ENCODE measurements at regions not wholly inside any gene's neighbourhood (a gene's known extent, or its start where the extent isn't known, plus 50 kb on each side); places are given as distances from the start of the nearest gene placed in this dataset.
"Not testable (repeated sequence)": the region's sequence is repeated elsewhere in the genome, so short reads cannot be mapped to it uniquely, and the experiment has no call there.

DNA sequence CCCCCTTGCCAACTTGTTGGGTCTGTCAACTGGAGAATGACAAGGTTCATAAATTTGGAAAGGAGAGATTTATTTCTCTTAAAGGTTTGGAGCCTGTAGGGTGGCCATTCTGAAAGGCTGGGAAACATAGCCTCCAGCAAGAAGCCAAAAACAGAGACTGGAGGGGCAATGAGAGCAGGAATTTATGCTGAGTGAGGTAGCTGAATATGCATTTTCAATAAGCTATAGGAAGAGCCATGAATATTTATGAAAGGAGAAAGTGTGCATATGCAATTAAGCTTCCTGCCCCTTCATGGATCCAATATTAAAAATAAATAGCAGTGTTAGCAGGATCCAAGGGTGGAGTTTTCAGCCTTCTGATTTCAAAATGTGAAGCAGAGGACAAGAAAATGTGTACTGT is 306.1 kb upstream of the LRRC3B start:
- Histone ChIP-seq H3K4me3 (ENCODE audit: severe bottlenecking) (no peak overlapping the region), H3K27ac (ENCODE audit: poor library complexity, severe bottlenecking) (no peak overlapping the region), H3K36me3 (ENCODE audit: low read depth) (no peaks in the 10 kb centered on the region), H3K4me1 (ENCODE audit: insufficient read depth, poor library complexity, severe bottlenecking) (no peaks in the 10 kb centered on the region), H3K27me3 (ENCODE audit: insufficient read depth, poor library complexity, severe bottlenecking) (no peaks in the 10 kb centered on the region), H3K9me3 (ENCODE audit: severe bottlenecking) (no peaks in the 10 kb centered on the region)
- ATAC-seq (ENCODE audit: low read depth) (no peak), DNase-seq (ENCODE audit: low spot score) (no peak)
- TF ChIP-seq, protein P1, sequence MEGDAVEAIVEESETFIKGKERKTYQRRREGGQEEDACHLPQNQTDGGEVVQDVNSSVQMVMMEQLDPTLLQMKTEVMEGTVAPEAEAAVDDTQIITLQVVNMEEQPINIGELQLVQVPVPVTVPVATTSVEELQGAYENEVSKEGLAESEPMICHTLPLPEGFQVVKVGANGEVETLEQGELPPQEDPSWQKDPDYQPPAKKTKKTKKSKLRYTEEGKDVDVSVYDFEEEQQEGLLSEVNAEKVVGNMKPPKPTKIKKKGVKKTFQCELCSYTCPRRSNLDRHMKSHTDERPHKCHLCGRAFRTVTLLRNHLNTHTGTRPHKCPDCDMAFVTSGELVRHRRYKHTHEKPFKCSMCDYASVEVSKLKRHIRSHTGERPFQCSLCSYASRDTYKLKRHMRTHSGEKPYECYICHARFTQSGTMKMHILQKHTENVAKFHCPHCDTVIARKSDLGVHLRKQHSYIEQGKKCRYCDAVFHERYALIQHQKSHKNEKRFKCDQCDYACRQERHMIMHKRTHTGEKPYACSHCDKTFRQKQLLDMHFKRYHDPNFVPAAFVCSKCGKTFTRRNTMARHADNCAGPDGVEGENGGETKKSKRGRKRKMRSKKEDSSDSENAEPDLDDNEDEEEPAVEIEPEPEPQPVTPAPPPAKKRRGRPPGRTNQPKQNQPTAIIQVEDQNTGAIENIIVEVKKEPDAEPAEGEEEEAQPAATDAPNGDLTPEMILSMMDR (IDR thresholded peaks at IDR 0.05; ENCODE audit: poor library complexity, severe bottlenecking) = no peak

DNA sequence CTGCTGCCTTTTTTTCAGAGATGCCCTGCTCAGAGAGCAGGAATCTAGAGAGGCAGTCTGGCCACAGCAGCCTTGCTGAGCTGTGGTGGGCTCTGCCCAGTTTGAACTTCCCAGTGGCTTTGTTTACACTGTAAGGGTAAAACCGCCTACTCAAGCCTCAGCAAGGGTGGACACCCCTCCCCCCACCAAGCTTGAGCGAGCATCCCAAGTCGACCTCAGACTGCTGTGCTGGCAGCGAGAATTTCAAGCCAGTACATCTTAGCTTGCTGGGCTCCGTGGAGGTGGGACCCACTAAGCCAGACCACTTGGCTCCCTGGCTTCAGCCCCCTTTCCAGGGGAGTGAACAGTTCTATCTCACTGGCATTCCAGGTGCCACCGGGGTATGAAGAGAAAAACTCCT is 298.8 kb upstream of the LRRC3B start:
- not testable (repeated sequence) for H3K4me3 ChIP-seq (ENCODE audit: severe bottlenecking); ATAC-seq (ENCODE audit: low read depth); DNase-seq (ENCODE audit: low spot score); H3K36me3 ChIP-seq (ENCODE audit: low read depth); H3K27ac ChIP-seq (ENCODE audit: poor library complexity, severe bottlenecking); H3K27me3 ChIP-seq (ENCODE audit: insufficient read depth, poor library complexity, severe bottlenecking); H3K9me3 ChIP-seq (ENCODE audit: severe bottlenecking); H3K4me1 ChIP-seq (ENCODE audit: insufficient read depth, poor library complexity, severe bottlenecking)

DNA sequence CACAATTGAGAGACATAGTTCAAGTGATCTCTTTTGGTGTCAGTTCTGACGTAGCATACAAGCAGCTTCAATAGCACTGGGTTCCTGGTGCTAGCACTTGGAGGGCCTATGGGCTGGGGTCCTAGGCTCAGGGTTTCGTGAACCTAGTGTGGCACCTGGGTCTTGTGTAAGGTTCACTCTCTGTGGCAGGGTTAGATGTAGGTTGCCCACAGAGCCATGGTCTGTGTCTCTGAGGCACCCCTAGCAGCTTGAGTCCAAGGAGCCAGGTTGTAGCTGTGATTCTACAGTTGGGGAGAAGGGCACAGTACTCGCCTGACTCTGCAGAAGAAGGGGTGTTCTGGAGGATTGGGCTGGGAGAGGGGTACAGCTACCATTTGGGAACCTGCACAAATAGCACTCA is 282.6 kb upstream of the LRRC3B start:
- H3K27me3 ChIP-seq (ENCODE audit: insufficient read depth, poor library complexity, severe bottlenecking) = no peaks in the 10 kb centered on the region
- TF ChIP-seq, protein P1 (IDR thresholded peaks at IDR 0.05; ENCODE audit: poor library complexity, severe bottlenecking) = no peak
- no peaks in the 10 kb centered on the region for H3K36me3 ChIP-seq (ENCODE audit: low read depth)
- no peaks in the 10 kb centered on the region for H3K9me3 ChIP-seq (ENCODE audit: severe bottlenecking)
- no peak for ATAC-seq (ENCODE audit: low read depth)
- no peak overlapping the region for H3K4me3 ChIP-seq (ENCODE audit: severe bottlenecking)
- DNase-seq (ENCODE audit: low spot score) = no peak
- no peak overlapping the region for H3K27ac ChIP-seq (ENCODE audit: poor library complexity, severe bottlenecking)
- no peaks in the 10 kb centered on the region for H3K4me1 ChIP-seq (ENCODE audit: insufficient read depth, poor library complexity, severe bottlenecking)

DNA sequence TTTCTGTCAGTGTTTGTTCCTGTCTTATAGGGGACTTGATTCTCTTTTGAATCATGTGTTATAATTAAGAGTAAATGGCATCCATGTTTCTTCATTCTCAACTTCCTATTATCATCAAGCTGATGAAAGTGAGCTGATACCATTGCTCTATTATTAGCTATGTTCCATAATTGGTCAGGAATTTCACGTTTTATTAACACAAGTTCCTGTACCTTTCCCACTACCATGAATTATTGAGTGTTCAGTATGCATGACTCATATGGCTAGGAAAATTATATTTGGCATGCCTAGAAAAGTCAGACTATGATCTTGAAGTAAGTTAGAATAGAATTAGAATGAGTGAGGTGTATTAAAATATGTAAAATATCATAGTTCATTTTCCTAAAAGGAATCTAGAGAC is 278.9 kb upstream of the LRRC3B start:
- TF ChIP-seq, protein P1 (IDR thresholded peaks at IDR 0.05; ENCODE audit: poor library complexity, severe bottlenecking) = no peak
- no peak for DNase-seq (ENCODE audit: low spot score)
- Histone ChIP-seq H3K4me3 (ENCODE audit: severe bottlenecking) (no peak overlapping the region), H3K27ac (ENCODE audit: poor library complexity, severe bottlenecking) (no peak overlapping the region), H3K36me3 (ENCODE audit: low read depth) (no peaks in the 10 kb centered on the region), H3K9me3 (ENCODE audit: severe bottlenecking) (peaks cover 2% of the 10 kb centered on the region), H3K27me3 (ENCODE audit: insufficient read depth, poor library complexity, severe bottlenecking) (no peaks in the 10 kb centered on the region), H3K4me1 (ENCODE audit: insufficient read depth, poor library complexity, severe bottlenecking) (no peaks in the 10 kb centered on the region)
- ATAC-seq (ENCODE audit: low read depth) = no peak

DNA sequence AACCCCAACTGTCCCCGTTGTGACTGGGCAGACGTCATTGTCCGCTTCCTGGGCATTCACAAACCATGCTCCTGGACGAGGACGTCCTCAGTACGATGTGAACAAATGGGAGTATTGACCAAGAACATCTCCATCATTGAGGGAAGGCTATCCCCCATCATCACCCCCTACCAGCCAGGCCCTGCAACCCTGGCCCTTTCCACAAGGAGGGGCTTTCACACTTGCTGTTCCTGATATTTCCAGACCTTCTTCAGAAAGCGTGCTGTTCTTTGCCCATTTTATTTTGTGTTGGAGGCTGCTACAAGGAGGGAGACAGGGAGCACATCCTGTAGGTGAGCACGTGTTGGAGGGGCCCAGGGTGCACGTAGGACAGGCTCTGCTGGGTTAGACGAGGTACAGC is 277.0 kb upstream of the LRRC3B start:
- no peak overlapping the region for H3K4me3 ChIP-seq (ENCODE audit: severe bottlenecking)
- H3K4me1 ChIP-seq (ENCODE audit: insufficient read depth, poor library complexity, severe bottlenecking) = no peaks in the 10 kb centered on the region
- H3K36me3 ChIP-seq (ENCODE audit: low read depth) = no peaks in the 10 kb centered on the region
- TF ChIP-seq, protein P1 (IDR thresholded peaks at IDR 0.05; ENCODE audit: poor library complexity, severe bottlenecking) = no peak
- no peak overlapping the region for H3K27ac ChIP-seq (ENCODE audit: poor library complexity, severe bottlenecking)
- H3K27me3 ChIP-seq (ENCODE audit: insufficient read depth, poor library complexity, severe bottlenecking) = no peaks in the 10 kb centered on the region
- peaks cover 2% of the 10 kb centered on the region for H3K9me3 ChIP-seq (ENCODE audit: severe bottlenecking)
- no peak for DNase-seq (ENCODE audit: low spot score)
- no peak for ATAC-seq (ENCODE audit: low read depth)
